Loucy (cell line): ENCODE measurements at regions not wholly inside any gene's neighbourhood (a gene's known extent, or its start where the extent isn't known, plus 50 kb on each side); places are given as distances from the start of the nearest gene placed in this dataset.

Experiments used
- CTCF ChIP-seq: fragments of 200-600 bp; sonication (generic); conservative IDR thresholded peaks from 2 replicates; pipeline ENCODE4 v1.5.1; 2014; ENCODE audit warnings: mild to moderate bottlenecking, antibody characterized with exemption, low read length
- EZH2phosphoT487 ChIP-seq: fragments of 200-600 bp; IDR thresholded peaks from 2 replicates; pipeline ENCODE4 v1.6.1; 2018; ENCODE audit warnings: antibody characterized with exemption, mild to moderate bottlenecking, moderate library complexity, borderline replicate concordance

GRCh38 chrX:41031256-41031967 is 53.8 kb upstream of the USP9X start:
- TF ChIP-seq CTCF (no peak), EZH2phosphoT487 (no peak)
